ENCODE measurements at regions not wholly inside any gene's neighbourhood (a gene's known extent, or its start where the extent isn't known, plus 50 kb on each side); places are given as distances from the start of the nearest gene placed in this dataset.

GRCh38 chr4:96097040-96097607 lies 257.2 kb downstream of the PDHA2 start:
- DNase-seq (ENCODE audit: low spot score): no peak

- no peak for DNase-seq (ENCODE audit: low spot score)
Measured at GRCh38 chr4:96097693-96098092, 257.8 kb downstream of the PDHA2 start.

DNA sequence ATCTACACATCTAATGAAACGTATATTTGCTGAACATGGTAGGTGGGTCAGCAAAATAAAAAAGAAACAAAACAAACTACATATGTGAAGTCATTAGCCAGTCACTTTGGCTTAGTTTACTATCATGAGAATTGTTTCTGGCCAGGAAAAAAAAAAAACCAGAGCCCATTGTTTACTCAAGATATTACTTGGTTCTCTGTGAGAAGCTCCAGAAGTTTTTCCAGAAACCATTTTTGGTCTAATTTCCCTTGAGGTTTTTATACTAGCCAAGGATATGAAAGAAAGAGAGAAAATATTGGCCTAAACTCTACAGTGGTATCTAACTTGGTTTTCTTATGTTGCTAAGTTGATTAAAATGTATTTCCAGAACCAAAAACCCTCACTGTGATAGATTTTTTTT lies 259.1 kb downstream of the PDHA2 start:
- no peak for DNase-seq (ENCODE audit: low spot score)

GRCh38 chr4:96102541-96103026 lies 262.7 kb downstream of the PDHA2 start:
- no peak for DNase-seq (ENCODE audit: low spot score)

- DNase-seq (ENCODE audit: low spot score): no peak
Measured at GRCh38 chr4:96103086-96103485, 263.2 kb downstream of the PDHA2 start.

DNA sequence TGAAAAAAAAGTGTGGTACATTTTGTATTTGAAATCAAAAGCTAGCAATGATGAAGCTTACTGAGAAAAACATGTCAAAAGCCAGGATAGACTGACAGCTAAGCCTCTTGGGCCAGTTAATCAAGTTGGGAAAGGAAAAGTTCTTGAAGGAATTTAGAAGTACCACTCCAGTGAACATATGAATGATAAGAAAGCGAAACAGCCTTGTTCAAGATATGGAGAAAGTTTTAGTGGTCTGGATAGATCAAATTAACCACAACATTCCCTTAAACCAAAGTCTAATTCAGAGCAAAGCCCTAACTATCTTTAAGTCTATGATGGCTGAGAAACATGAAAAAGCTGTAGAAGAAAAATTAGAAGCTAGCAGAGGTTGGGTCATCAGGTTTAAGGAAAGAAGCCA lies 268.3 kb downstream of the PDHA2 start:
- DNase-seq (ENCODE audit: low spot score): no peak

DNA sequence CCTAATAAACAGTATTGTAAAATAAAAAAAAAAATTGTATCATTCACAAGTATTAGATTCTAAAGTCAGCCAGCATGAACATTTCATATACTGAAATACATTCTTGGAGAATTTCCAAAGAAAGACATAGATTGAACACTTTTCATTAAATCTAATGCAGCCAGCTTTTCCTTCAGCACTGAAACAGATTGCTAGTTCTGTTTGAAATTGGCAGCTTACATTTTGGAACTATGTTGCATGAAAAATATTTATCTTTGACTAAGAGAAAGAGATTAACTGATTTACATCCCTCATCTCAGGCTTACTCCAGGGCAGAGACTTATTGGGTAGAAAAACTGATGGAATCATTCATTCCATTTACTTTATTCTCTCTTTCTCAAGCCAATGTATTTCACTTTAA lies 272.7 kb downstream of the PDHA2 start:
- no peak for DNase-seq (ENCODE audit: low spot score)

GRCh38 chr4:96120206-96120605 lies 280.3 kb downstream of the PDHA2 start:
- DNase-seq (ENCODE audit: low spot score): no peak

DNA sequence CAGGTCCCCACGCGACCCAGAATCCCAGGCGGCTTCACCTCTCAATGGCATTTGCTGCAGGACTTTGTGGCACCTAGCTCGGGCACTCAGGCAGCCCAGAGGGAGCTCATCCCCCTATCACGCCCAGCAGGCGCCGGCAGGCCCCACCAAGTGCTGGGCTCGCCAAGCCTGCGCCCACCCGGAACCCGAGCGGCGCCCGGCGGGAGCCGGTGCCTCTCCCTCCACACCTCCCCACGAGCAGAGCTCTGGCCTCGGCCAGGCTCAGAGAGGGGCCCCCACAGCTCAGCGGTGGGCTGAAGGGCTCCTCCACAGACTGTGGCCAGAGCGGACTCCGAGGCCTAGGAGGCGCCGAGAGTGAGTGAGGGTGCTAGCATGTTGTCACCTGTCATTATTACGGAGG lies 286.3 kb downstream of the PDHA2 start:
- no peak for DNase-seq (ENCODE audit: low spot score)

DNA sequence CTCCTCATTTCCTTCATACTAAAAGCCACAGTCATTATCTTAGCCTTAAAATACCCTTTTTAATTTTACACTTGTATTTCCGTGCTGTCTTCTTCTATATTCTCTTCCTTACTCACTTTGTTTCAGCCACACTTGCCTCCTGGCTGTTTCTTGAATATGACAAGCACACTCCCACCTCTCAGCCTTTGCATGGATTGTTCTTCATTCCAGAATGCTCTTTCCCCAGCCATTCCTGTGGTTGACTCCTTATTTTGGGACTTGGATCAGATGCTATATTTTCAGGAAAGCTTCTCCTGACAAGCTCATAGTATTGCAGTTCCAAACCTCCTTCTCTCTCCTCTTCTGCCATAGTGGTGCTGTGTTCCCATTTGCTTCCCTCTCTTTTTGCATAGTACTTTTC lies 291.3 kb downstream of the PDHA2 start:
- no peak for DNase-seq (ENCODE audit: low spot score)

GRCh38 chr4:96134806-96135205 lies 294.9 kb downstream of the PDHA2 start:
- no peak for DNase-seq (ENCODE audit: low spot score)

- no peak for DNase-seq (ENCODE audit: low spot score)
Measured at GRCh38 chr4:96136056-96136455, 296.2 kb downstream of the PDHA2 start.

GRCh38 chr4:96139251-96139929 lies 299.5 kb downstream of the PDHA2 start:
- no peak for DNase-seq (ENCODE audit: low spot score)

DNA sequence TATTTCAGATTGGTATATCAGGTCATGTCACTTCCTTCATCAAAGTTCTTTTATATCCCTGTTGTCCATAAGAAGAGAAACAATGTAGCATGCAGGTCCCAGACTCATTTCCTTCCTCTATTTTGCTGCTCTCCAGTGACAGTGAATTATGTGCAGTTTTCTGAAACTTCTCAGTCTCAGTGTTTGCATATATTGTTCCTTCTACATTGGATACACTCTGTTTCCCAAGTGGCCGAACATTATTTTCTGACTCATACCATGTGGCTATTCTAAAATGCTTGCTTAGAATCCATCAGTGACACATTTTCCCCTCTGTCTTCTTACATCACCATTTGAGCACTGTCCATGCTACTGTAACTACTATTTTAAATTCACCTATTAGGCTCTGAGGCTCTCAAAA lies 305.7 kb downstream of the PDHA2 start:
- DNase-seq (ENCODE audit: low spot score): no peak

GRCh38 chr4:96146686-96147085 lies 306.8 kb downstream of the PDHA2 start:
- DNase-seq (ENCODE audit: low spot score): no peak

DNA sequence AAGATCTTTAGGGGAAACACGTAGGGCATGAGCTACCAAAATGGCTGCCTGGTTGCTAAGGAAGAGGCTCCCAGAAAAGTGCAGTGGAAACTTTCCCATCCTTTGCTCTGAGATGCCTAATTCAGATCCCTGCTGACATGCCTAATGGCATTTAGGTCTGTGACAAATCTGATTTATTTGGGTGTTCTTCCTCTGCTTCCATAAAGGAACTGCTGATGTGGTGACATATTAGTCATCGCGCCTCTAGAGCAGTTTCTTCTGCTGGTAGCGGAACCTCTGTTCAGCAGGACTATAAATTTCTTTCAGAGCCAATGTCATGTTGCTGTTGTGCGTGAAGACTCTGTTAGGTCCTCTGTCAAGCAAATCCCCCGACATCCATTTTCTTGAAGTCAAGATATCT lies 310.0 kb downstream of the PDHA2 start:
- no peak for DNase-seq (ENCODE audit: low spot score)

GRCh38 chr4:96150466-96150865 lies 310.6 kb downstream of the PDHA2 start:
- DNase-seq (ENCODE audit: low spot score): no peak

GRCh38 chr4:96152824-96153223 lies 312.9 kb downstream of the PDHA2 start:
- DNase-seq (ENCODE audit: low spot score): no peak

DNA sequence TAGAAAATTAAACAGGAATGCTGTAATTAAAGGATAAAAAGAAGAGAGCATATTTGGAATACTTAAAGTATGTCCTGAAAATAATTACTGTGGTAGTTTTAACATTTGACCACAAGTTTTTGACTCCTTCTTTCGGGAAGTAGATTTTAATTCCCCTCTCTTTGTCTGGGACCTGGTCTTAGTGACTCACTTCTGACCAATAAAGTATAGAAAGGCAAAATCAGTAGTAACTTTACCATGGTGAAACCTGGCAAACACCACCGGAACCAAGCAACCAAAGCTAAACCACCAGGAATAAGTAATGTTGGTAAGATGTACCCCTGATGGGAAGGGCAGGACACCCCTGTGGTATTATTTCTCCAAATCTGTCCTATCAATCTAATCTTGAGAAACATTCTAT lies 314.8 kb downstream of the PDHA2 start:
- DNase-seq (ENCODE audit: low spot score): no peak

GRCh38 chr4:96162636-96163035 lies 322.7 kb downstream of the PDHA2 start:
- no peak for DNase-seq (ENCODE audit: low spot score)

- no peak for DNase-seq (ENCODE audit: low spot score)
Measured at GRCh38 chr4:96164814-96165351, 325.0 kb downstream of the PDHA2 start.

DNA sequence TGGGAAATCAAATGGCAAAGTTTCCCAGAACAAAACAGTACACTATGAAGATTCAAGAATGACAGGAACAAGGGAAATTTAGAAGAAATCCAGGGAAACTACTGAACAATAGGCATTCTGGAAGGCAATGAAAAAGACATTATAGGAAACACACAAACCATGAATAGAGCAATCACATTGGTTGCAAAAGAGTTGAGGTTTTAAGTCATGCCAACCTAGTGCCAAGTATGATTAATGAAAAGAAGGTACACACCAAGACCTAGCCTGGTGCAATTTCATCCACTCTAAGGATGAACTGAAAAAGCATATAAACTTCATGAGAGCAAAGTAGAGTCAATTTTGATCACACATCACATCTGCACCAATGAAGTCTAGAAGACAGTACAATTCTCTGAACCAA lies 326.9 kb downstream of the PDHA2 start:
- DNase-seq (ENCODE audit: low spot score): no peak

DNA sequence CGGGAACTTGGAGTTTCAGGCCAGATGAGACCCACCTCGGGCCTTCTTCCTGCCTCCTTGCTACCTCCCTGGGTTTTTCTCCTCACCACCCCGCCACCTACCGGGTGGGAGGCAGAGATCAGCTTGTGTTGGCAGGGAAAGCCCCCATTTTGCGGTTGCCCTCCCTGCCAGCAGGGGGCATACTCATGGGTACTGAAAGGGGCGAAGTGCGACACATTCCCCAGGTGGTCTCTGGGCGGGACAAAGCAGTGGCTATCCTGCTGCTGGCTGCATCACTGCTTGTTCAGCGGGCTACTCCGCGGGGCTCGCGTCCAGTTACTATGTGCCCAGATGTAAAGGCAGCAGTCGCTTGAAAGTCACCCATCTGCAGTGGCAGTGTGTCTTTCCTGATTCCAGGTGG lies 330.3 kb downstream of the PDHA2 start:
- DNase-seq (ENCODE audit: low spot score): no peak

DNA sequence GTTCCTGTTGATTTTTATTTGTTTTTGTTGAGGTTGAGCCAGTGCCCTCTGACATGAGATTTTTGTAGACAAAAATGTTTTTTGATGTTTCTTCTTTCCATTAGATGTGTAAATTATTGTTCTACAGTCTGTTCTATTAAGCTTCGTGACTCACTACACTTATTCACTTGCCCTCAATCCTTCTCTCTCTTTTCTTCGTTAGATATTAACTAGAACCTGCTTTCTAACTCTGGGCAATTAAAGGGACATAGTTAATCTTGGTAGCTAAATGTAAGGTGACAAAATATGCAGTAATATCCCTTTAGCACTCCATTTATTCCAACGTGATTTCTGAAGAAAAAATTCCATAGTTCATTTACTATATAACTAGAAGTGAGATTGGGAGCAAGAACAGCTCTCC lies 333.9 kb downstream of the PDHA2 start:
- no peak for DNase-seq (ENCODE audit: low spot score)

Measured in ecto neural progenitor cell (in vitro differentiated cells).